ENCODE measurements at regions not wholly inside any gene's neighbourhood (a gene's known extent, or its start where the extent isn't known, plus 50 kb on each side); places are given as distances from the start of the nearest gene placed in this dataset.

GRCh38 chr15:94047566-94047965 lies 183.8 kb upstream of the MCTP2 start:
- intact Hi-C loops (cut with micrococcal nuclease) = no loop called here
- no peak overlapping the region for H3K4me3 Mint-ChIP-seq
- ChIA-PET CTCF (no interaction called here), POLR2A (no interaction called here)
- no peak for DNase-seq
- no peak for ATAC-seq
- peaks cover 0 to 6% (median 0%) of the 10 kb centered on the region in 11 donors for H3K9me3 Mint-ChIP-seq
- Histone ChIP-seq H3K4me1 (ENCODE audit: control insufficient read depth in 2 of 2, insufficient read depth in 2 of 2, low read length in 2 of 2) (no peaks in the 10 kb centered on the region), H3K9me3 (ENCODE audit: control insufficient read depth in 2 of 3, low read length in 3 of 3) (no peaks in the 10 kb centered on the region), H3K27ac (ENCODE audit: low read depth, low read length) (no peak overlapping the region), H3K27me3 (ENCODE audit: control insufficient read depth in 2 of 2, insufficient read depth in 2 of 2, low read length in 2 of 2) (no peaks in the 10 kb centered on the region), H3K4me3 (ENCODE audit: low read length) (no peak overlapping the region), H3K36me3 (ENCODE audit: control insufficient read depth in 2 of 3, insufficient read depth in 3 of 3, low read length in 3 of 3) (no peaks in the 10 kb centered on the region)
- peaks cover 0 to 22% (median 5%) of the 10 kb centered on the region in 5 donors for H3K27me3 Mint-ChIP-seq
- no peak overlapping the region for H3K27ac Mint-ChIP-seq
- H3K4me1 Mint-ChIP-seq = no peaks in the 10 kb centered on the region
- no peaks in the 10 kb centered on the region for H3K36me3 Mint-ChIP-seq

GRCh38 chr15:94042180-94042928 lies 189.0 kb upstream of the MCTP2 start:
- H3K9me3 Mint-ChIP-seq = peaks cover 0 to 14% (median 2%) of the 10 kb centered on the region in 11 donors
- Histone ChIP-seq H3K4me3 (ENCODE audit: low read length) (no peak overlapping the region), H3K9me3 (ENCODE audit: control insufficient read depth in 2 of 3, low read length in 3 of 3) (no peaks in the 10 kb centered on the region), H3K36me3 (ENCODE audit: control insufficient read depth in 2 of 3, insufficient read depth in 3 of 3, low read length in 3 of 3) (no peaks in the 10 kb centered on the region), H3K4me1 (ENCODE audit: control insufficient read depth in 2 of 2, insufficient read depth in 2 of 2, low read length in 2 of 2) (no peaks in the 10 kb centered on the region), H3K27me3 (ENCODE audit: control insufficient read depth in 2 of 2, insufficient read depth in 2 of 2, low read length in 2 of 2) (no peaks in the 10 kb centered on the region), H3K27ac (ENCODE audit: low read depth, low read length) (no peak overlapping the region)
- intact Hi-C loops (cut with micrococcal nuclease) = no loop called here
- ChIA-PET POLR2A (no interaction called here), CTCF (no interaction called here)
- no peak overlapping the region for H3K27ac Mint-ChIP-seq
- DNase-seq = no peak
- peaks cover 0 to 4% (median 0%) of the 10 kb centered on the region in 5 donors for H3K36me3 Mint-ChIP-seq
- no peaks in the 10 kb centered on the region for H3K4me1 Mint-ChIP-seq
- ATAC-seq = no peak
- peaks cover 0 to 15% (median 6%) of the 10 kb centered on the region in 5 donors for H3K27me3 Mint-ChIP-seq
- H3K4me3 Mint-ChIP-seq = no peak overlapping the region

- H3K36me3 ChIP-seq (ENCODE audit: control insufficient read depth in 2 of 3, insufficient read depth in 3 of 3, low read length in 3 of 3) = no peaks in the 10 kb centered on the region
- peaks cover 0 to 4% (median 0%) of the 10 kb centered on the region in 5 donors for H3K36me3 Mint-ChIP-seq
- intact Hi-C loops (cut with micrococcal nuclease) = no loop called here
- H3K27me3 ChIP-seq (ENCODE audit: control insufficient read depth in 2 of 2, insufficient read depth in 2 of 2, low read length in 2 of 2) = no peaks in the 10 kb centered on the region
- ChIA-PET CTCF (no interaction called here), POLR2A (no interaction called here)
- peaks cover 0 to 16% (median 6%) of the 10 kb centered on the region in 5 donors for H3K27me3 Mint-ChIP-seq
- DNase-seq = no peak
- no peak for ATAC-seq
- no peaks in the 10 kb centered on the region for H3K4me1 ChIP-seq (ENCODE audit: control insufficient read depth in 2 of 2, insufficient read depth in 2 of 2, low read length in 2 of 2)
- H3K9me3 ChIP-seq (ENCODE audit: control insufficient read depth in 2 of 3, low read length in 3 of 3) = no peaks in the 10 kb centered on the region
- no peak overlapping the region for H3K4me3 Mint-ChIP-seq
- H3K4me3 ChIP-seq (ENCODE audit: low read length) = no peak overlapping the region
- H3K9me3 Mint-ChIP-seq = peaks cover 0 to 14% (median 3%) of the 10 kb centered on the region in 11 donors
- H3K27ac Mint-ChIP-seq = no peak overlapping the region
- no peak overlapping the region for H3K27ac ChIP-seq (ENCODE audit: low read depth, low read length)
- no peaks in the 10 kb centered on the region for H3K4me1 Mint-ChIP-seq
Measured at GRCh38 chr15:94041746-94042145, 189.6 kb upstream of the MCTP2 start.

DNA sequence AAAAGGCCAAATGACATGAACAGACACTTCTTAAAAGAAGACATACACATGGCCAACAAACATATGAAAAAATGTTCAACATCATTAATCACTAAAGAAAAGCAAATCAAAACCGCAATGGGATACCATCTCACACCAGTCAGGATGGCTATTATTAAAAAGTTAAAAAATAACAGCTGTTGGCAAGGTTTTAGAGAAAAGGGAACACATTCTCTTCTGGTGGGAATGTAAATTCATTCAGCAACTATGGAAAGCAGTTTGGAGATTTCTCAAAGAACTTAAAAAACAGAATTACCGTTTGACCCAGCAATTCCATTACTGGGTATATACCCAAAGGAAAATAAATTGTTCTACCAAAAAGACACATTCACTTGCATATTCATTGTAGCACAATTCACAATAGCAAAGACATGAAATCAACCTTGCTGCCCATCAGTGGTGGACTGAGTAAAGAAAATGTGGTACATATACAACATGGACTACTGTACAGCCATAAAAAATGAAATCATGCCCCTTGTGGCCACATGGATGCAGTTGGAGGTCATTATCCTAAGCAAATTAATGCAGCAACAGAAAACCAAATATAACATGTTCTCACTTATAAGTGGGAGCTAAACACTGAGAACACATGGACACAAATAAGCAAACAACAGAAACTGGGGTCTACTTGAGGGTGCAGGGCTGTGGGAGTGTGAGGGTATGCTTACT lies 190.7 kb upstream of the MCTP2 start:
- H3K27me3 ChIP-seq (ENCODE audit: control insufficient read depth in 2 of 2, insufficient read depth in 2 of 2, low read length in 2 of 2) = no peaks in the 10 kb centered on the region
- Mint-ChIP-seq H3K27me3 (peaks cover 4 to 22% (median 10%) of the 10 kb centered on the region in 5 donors), H3K36me3 (peaks cover 0 to 4% (median 0%) of the 10 kb centered on the region in 5 donors), H3K9me3 (peaks cover 0 to 14% (median 3%) of the 10 kb centered on the region in 11 donors), H3K27ac (no peak overlapping the region), H3K4me1 (no peaks in the 10 kb centered on the region), H3K4me3 (no peak overlapping the region)
- CTCF ChIA-PET = no interaction called here
- no peak for ATAC-seq
- no peak overlapping the region for H3K27ac ChIP-seq (ENCODE audit: low read depth, low read length)
- H3K36me3 ChIP-seq (ENCODE audit: control insufficient read depth in 2 of 3, insufficient read depth in 3 of 3, low read length in 3 of 3) = no peaks in the 10 kb centered on the region
- no peak for DNase-seq
- no peak overlapping the region for H3K4me3 ChIP-seq (ENCODE audit: low read length)
- POLR2A ChIA-PET = no interaction called here
- H3K9me3 ChIP-seq (ENCODE audit: control insufficient read depth in 2 of 3, low read length in 3 of 3) = no peaks in the 10 kb centered on the region
- intact Hi-C loops (cut with micrococcal nuclease) = no loop called here
- H3K4me1 ChIP-seq (ENCODE audit: control insufficient read depth in 2 of 2, insufficient read depth in 2 of 2, low read length in 2 of 2) = no peaks in the 10 kb centered on the region

DNA sequence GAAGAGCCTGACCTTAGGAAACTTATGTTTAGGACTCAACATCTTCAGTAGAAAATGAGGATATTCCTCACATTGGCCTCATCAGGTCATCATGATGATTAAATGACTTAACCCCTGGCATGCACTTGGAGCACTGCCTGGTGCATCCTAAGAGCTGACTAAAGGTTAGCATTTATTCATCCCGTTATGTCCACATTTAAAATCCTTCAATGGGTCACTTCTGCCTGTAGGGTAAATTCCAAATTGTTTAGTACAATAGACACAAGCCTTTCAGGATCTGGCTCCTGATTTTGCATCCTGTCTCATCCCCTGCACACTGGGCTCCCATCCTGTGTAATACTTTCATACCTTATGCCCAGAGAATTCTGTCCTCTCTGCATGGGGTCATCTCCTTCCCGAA lies 195.2 kb upstream of the MCTP2 start:
- H3K27me3 ChIP-seq (ENCODE audit: control insufficient read depth in 2 of 2, insufficient read depth in 2 of 2, low read length in 2 of 2) = no peaks in the 10 kb centered on the region
- Mint-ChIP-seq H3K36me3 (peaks cover 0 to 4% (median 0%) of the 10 kb centered on the region in 5 donors), H3K4me3 (no peak overlapping the region), H3K27ac (no peak overlapping the region), H3K4me1 (no peaks in the 10 kb centered on the region), H3K9me3 (peaks cover 0 to 8% (median 0%) of the 10 kb centered on the region in 11 donors), H3K27me3 (peaks cover 0 to 49% (median 16%) of the 10 kb centered on the region in 5 donors)
- intact Hi-C loops (cut with micrococcal nuclease) = no loop called here
- ATAC-seq (no peak), DNase-seq (no peak)
- ChIA-PET CTCF (no interaction called here), POLR2A (no interaction called here)
- no peak overlapping the region for H3K27ac ChIP-seq (ENCODE audit: low read depth, low read length)
- no peaks in the 10 kb centered on the region for H3K4me1 ChIP-seq (ENCODE audit: control insufficient read depth in 2 of 2, insufficient read depth in 2 of 2, low read length in 2 of 2)
- H3K4me3 ChIP-seq (ENCODE audit: low read length) = no peak overlapping the region
- no peaks in the 10 kb centered on the region for H3K9me3 ChIP-seq (ENCODE audit: control insufficient read depth in 2 of 3, low read length in 3 of 3)
- no peaks in the 10 kb centered on the region for H3K36me3 ChIP-seq (ENCODE audit: control insufficient read depth in 2 of 3, insufficient read depth in 3 of 3, low read length in 3 of 3)

GRCh38 chr15:94033683-94034020 lies 197.7 kb upstream of the MCTP2 start:
- Mint-ChIP-seq H3K4me1 (no peaks in the 10 kb centered on the region), H3K36me3 (peaks cover 0 to 4% (median 0%) of the 10 kb centered on the region in 5 donors), H3K9me3 (peaks cover 0 to 8% (median 0%) of the 10 kb centered on the region in 11 donors), H3K27ac (no peak overlapping the region), H3K27me3 (peaks cover 2 to 50% (median 16%) of the 10 kb centered on the region in 5 donors), H3K4me3 (no peak overlapping the region)
- no peak overlapping the region for H3K27ac ChIP-seq (ENCODE audit: low read depth, low read length)
- ChIA-PET CTCF (no interaction called here), POLR2A (no interaction called here)
- no peak for DNase-seq
- no peak for ATAC-seq
- H3K36me3 ChIP-seq (ENCODE audit: control insufficient read depth in 2 of 3, insufficient read depth in 3 of 3, low read length in 3 of 3) = no peaks in the 10 kb centered on the region
- intact Hi-C loops (cut with micrococcal nuclease) = no loop called here
- H3K4me3 ChIP-seq (ENCODE audit: low read length) = no peak overlapping the region
- H3K27me3 ChIP-seq (ENCODE audit: control insufficient read depth in 2 of 2, insufficient read depth in 2 of 2, low read length in 2 of 2) = no peaks in the 10 kb centered on the region
- H3K4me1 ChIP-seq (ENCODE audit: control insufficient read depth in 2 of 2, insufficient read depth in 2 of 2, low read length in 2 of 2) = no peaks in the 10 kb centered on the region
- no peaks in the 10 kb centered on the region for H3K9me3 ChIP-seq (ENCODE audit: control insufficient read depth in 2 of 3, low read length in 3 of 3)

Data from naive thymus-derived CD4-positive, alpha-beta T cell (primary cell).